ENCODE measurements at regions not wholly inside any gene's neighbourhood (a gene's known extent, or its start where the extent isn't known, plus 50 kb on each side); places are given as distances from the start of the nearest gene placed in this dataset.
"Not testable (repeated sequence)": the region's sequence is repeated elsewhere in the genome, so short reads cannot be mapped to it uniquely, and the experiment has no call there.

DNA sequence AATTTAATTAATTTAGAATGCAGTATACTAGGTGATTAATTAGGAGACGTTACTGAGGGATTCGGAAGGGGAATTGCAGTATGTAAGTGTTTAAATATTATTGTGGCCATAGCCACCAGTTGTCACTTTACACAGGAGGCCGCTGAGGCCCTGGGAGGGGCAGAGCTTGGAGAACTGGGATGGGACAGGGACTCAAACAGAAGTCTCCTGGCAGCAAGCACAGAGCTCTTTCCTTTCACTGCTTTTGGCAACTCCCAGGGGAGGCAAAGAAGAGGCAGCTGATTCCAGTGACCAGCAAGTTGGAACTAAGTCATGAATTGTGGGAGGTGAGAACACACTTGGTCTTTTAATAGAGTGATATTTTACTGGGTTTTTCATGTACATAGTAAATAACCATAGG is 248.6 kb downstream of the RPLP1 start:
- H3K4me3 ChIP-seq (ENCODE audit: low read depth, low read length): no peak overlapping the region
- TF ChIP-seq CTCF (IDR thresholded peaks at IDR 0.05; ENCODE audit: low read depth, low read length): no peak

DNA sequence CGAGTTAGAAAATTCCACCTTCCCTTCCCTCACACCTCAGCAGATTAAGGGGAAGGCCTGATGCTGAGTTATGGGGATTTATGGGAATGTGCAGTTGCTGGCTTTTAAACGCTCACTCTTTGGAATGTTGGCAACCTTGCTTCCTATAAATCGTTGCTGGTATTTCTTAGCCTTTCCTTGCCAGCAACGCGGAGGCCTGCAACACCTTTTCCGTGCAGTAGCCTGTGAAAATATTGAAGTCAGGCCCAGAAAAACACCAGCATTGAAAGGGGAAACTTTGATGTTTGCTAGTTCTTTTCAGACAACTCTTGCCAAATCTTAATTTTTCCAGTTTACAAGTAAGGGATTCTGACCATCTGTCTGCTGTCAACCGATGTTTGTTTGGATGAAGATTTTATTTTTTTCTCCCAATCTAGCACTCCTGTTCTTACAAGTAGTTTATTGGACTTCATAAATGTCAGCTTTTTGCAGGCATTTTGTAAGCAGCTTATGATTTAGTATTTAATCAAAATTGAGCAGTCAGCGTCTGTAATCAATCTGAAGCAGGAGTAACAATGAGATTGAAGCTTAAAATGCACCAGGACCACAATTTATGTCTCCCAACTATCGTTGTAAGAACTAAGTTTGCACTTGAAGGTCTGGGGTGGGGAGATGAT is 251.0 kb downstream of the RPLP1 start:
- H3K4me3 ChIP-seq (ENCODE audit: low read depth, low read length): no peak overlapping the region
- no peak for TF ChIP-seq CTCF (IDR thresholded peaks at IDR 0.05; ENCODE audit: low read depth, low read length)

DNA sequence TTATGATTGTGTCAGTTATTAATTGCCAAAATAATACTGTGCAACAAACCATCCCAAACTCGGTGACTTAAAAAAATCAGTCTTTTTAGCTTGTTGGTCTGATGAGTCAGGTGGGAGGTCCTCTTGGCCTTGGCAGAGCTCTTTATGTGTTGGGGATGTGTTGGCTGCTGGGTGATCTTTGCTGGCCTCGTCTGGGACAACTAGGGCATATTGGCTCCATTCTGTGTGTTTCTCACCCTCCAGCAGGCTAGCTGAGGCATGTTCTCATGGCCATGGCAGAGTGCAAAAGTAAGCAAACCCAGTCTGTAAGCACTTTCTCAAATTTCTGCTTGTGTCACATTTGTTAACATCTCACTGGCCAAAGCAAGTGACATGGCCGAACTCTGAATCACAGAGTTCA is 251.6 kb downstream of the RPLP1 start:
- TF ChIP-seq CTCF (IDR thresholded peaks at IDR 0.05; ENCODE audit: low read depth, low read length): no peak
- H3K4me3 ChIP-seq (ENCODE audit: low read depth, low read length): no peak overlapping the region

DNA sequence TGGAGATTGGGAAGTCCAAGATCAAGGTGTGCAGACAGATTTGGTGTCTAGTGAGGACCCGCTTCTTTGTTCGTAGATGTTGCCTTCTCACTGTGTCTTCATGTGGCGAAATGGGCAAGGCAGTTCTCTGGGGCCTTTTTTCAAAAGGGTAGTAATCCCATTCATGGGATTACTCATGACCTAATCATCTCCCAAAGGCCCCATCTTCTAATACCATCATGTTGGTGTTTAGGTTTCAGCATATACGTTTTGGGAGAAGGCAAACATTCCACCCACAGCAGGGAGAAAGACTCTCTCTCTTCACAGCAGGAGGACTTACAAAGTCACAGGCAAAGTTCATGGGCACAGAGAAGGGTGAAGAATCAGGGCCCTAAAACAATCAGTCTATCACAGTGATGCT is 252.1 kb downstream of the RPLP1 start:
- no peak for TF ChIP-seq CTCF (IDR thresholded peaks at IDR 0.05; ENCODE audit: low read depth, low read length)
- H3K4me3 ChIP-seq (ENCODE audit: low read depth, low read length): no peak overlapping the region

DNA sequence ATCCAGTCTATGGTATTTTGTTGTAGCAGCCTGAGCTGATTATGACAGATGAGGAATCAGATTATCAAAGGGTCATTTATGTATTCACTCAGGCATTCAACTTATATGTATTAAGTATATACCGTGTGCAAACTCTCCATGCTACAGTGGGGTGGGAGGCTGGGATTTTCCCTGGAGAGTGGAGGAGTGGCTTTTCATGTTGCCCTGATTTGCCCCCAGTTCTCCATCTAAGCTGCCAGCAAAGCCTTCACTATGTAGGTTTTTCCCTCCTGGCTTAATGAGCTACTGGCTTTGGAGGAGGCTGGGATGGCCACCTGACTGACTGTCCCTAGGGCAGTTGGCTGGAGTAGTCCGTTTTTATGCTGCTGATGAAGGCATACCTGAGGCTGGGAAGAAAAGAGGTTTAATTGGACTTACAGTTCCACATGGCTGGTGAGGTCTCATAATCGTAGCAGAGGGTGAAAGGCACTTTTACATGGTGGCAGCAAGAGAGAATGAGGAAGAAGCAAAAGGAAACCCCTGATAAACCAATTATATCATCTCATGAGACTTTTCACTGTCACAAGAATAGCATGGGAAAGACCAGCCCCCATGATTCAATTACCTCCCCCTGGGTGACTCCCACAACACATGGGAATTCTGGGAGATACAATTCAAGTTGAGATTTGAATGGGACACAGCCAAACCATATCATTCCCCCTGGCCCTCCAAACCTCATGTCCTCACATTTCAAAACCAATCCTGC is 253.9 kb downstream of the RPLP1 start:
- H3K4me3 ChIP-seq (ENCODE audit: low read depth, low read length): no peak overlapping the region
- TF ChIP-seq CTCF (IDR thresholded peaks at IDR 0.05; ENCODE audit: low read depth, low read length): no peak

DNA sequence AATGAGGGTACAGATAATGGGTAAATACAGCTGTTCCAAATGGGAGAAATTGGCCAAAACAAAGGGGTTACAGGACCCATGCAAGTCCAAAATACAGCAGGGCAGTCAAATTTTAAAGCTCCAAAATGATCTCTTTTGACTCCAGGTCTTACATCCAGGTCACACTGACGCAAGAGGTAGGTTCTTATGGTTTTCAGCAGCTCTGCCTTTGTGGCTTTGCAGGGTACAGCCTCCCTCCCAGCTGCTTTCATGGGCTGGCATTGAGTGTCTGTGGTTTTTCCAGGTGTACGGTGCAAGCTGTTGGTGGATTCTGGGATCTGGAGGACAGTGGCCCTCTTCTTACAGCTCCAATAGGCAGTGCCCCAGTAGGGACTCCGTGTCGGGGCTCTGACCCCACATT is 254.6 kb downstream of the RPLP1 start:
- H3K4me3 ChIP-seq (ENCODE audit: low read depth, low read length): not testable (repeated sequence)

GRCh38 chr15:69708436-69709122 is 256.0 kb downstream of the RPLP1 start:
- not testable (repeated sequence) for H3K4me3 ChIP-seq (ENCODE audit: low read depth, low read length)

DNA sequence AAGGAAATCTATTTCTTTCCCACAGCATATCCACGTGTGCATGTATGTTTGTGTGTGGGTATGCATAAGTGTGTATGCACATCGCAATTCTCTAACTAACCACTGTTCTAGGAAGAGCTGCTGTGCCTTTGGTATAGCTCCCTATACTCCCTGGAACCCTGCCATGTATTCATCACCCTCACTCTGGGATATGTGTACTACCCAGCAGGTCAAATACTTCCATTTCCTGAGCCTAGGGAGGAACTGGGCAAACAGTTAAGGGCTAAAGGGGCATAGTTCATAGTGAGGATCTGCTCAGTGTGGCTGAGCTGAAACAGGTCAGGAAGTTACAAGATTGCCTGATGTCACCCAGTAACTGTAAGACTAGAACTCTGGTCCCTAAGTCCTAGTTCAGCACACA is 260.4 kb downstream of the RPLP1 start:
- no peak for TF ChIP-seq CTCF (IDR thresholded peaks at IDR 0.05; ENCODE audit: low read depth, low read length)
- H3K4me3 ChIP-seq (ENCODE audit: low read depth, low read length): no peak overlapping the region
